K562 (cell line): ENCODE measurements at regions not wholly inside any gene's neighbourhood (a gene's known extent, or its start where the extent isn't known, plus 50 kb on each side); places are given as distances from the start of the nearest gene placed in this dataset.
A peak's percentile ranks its signal among the peaks of the same experiment; 100 is the strongest.

Experiments
- ATAC-seq: fragments of 200-7000 bp; cut with Tn5 transposase; 3 replicates; pipeline ENCODE4 v1.9.1; 2020; ENCODE audit warnings: moderate library complexity
- BruUV-seq: library from RNA; stranded (reverse); fragments of 400-500 nt; replicated peaks from 2 replicates; lab custom pipeline; 2021; lab: Mats Ljungman, UMichigan
- CTCF ChIA-PET: fragments of 300-600 bp; formaldehyde crosslinking; extraction: SDS; loops from one replicate; lab custom pipeline; 2021; ENCODE audit warnings: low intra/inter-chr PET ratio; lab: Yijun Ruan, JAX
- POLR2A ChIA-PET: fragments of 300-600, 350-650 bp; sonication (Branson Sonifier 250); formaldehyde crosslinking; extraction: SDS; loops from one replicate; lab custom pipeline; 2021; ENCODE audit warnings: antibody characterized with exemption, inconsistent platforms; lab: Yijun Ruan, JAX
- DNase-seq, 4 experiments: peaks; one replicate each; pipeline versions ENCODE4 v3.0.0 to v3.0.0-alpha.2; 2011 to 2018; ENCODE audit warnings: low spot score in 3 of 4, mixed read lengths in 3 of 4; ENCODE audit errors: extremely low read depth in 1 of 4
- FAIRE-seq: peaks from 2 replicates; lab custom pipeline; 2011; peaks lifted over from hg19 to GRCh38; lab: Jason Lieb, UNC
- H2AFZ ChIP-seq: 2 replicates; pipeline ENCODE4 v1.6.0; 2011; ENCODE audit warnings: low read depth, low read length, control low read depth, inconsistent platforms
- H3K27ac ChIP-seq: fragments of 200-600 bp; 3 replicates; pipeline ENCODE4 v1.8.0; 2011; ENCODE audit warnings: low read depth, mild to moderate bottlenecking, control low read depth, inconsistent platforms, low read length, moderate library complexity, mixed read lengths; ENCODE audit errors: extremely low read depth
- H3K27me3 ChIP-seq, 2 experiments: fragments of 300-600 bp in 1 of 2; 2 replicates in 1 of 2; 3 replicates in 1 of 2; pipeline versions ENCODE4 v1.6.0 to v1.8.0; 2011; ENCODE audit warnings: inconsistent platforms in 2 of 2, low read length in 2 of 2, mild to moderate bottlenecking in 1 of 2, mixed read lengths in 1 of 2, moderate library complexity in 1 of 2; ENCODE audit not compliant: control insufficient read depth in 2 of 2, insufficient read depth in 2 of 2
- H3K36me3 ChIP-seq: fragments of 300-600 bp; 3 replicates; pipeline ENCODE4 v1.8.0; 2011; ENCODE audit warnings: mild to moderate bottlenecking, low read length, inconsistent platforms; ENCODE audit not compliant: control insufficient read depth, insufficient read depth
- H3K4me1 ChIP-seq, 2 experiments: fragments of 200-600 bp in 1 of 2; replicated peaks in 1 of 2; 2 replicates in 1 of 2; 3 replicates in 1 of 2; pipeline versions ENCODE4 v1.5.1 to v1.8.0; 2011; ENCODE audit warnings: inconsistent platforms in 2 of 2, low read length in 2 of 2, mild to moderate bottlenecking in 1 of 2, mixed read lengths in 1 of 2, moderate library complexity in 1 of 2; ENCODE audit not compliant: control insufficient read depth in 2 of 2, insufficient read depth in 2 of 2
- H3K4me2 ChIP-seq: 2 replicates; pipeline ENCODE4 v1.6.1; 2011; ENCODE audit warnings: low read length, control low read depth, inconsistent platforms, mixed read lengths; ENCODE audit not compliant: insufficient read depth
- H3K4me3 ChIP-seq: fragments of 200-600 bp; sonication (generic), shearing (Covaris generic); 2 replicates; pipeline ENCODE4 v1.5.1; 2016; ENCODE audit warnings: control low read depth, inconsistent platforms
- H3K79me2 ChIP-seq: fragments of 200-600 bp; 3 replicates; pipeline ENCODE4 v1.8.0; 2011; ENCODE audit warnings: low read length, inconsistent platforms; ENCODE audit not compliant: control insufficient read depth, insufficient read depth
- H3K9ac ChIP-seq, 2 experiments: 2 replicates each; pipeline versions ENCODE4 v1.6.0 to v1.6.1; 2011; ENCODE audit warnings: low read depth in 2 of 2, low read length in 2 of 2, control low read depth in 1 of 2, inconsistent platforms in 1 of 2, mild to moderate bottlenecking in 1 of 2, mixed read lengths in 1 of 2; ENCODE audit not compliant: insufficient read depth in 1 of 2
- H3K9me1 ChIP-seq: one replicate; pipeline ENCODE4 v1.6.0; 2011; ENCODE audit warnings: inconsistent platforms, mild to moderate bottlenecking, low read length, moderate library complexity; ENCODE audit not compliant: control insufficient read depth, insufficient read depth
- H3K9me3 ChIP-seq: replicated peaks from 2 replicates; pipeline ENCODE4 v1.5.1; 2011; ENCODE audit warnings: low read depth, low read length, inconsistent platforms; ENCODE audit not compliant: control insufficient read depth, insufficient read depth
- H4K20me1 ChIP-seq: replicated peaks from 2 replicates; pipeline ENCODE4 v1.6.1; 2011; ENCODE audit warnings: low read length, inconsistent platforms, mixed read lengths; ENCODE audit not compliant: control insufficient read depth, insufficient read depth
- CBFA2T3 ChIP-seq: fragments of 450-650 bp; IDR thresholded peaks from 2 replicates; pipeline ENCODE4 v1.6.1; 2017
- CTCF ChIP-seq, 3 experiments: IDR thresholded peaks in 2 of 3; conservative IDR thresholded peaks in 1 of 3; 2 replicates each; pipeline ENCODE4 v1.5.1; 2011 to 2012; ENCODE audit warnings: low read length in 3 of 3, mild to moderate bottlenecking in 3 of 3, control low read depth in 2 of 3, improper control_type of control experiment in 1 of 3, inconsistent platforms in 1 of 3, low read depth in 1 of 3, mixed read lengths in 1 of 3, moderate library complexity in 1 of 3; ENCODE audit not compliant: insufficient read depth in 2 of 3
- HNRNPLL ChIP-seq: fragments of 200-400 bp; formaldehyde crosslinking; IDR thresholded peaks from 2 replicates; pipeline ENCODE4 v1.6.1; 2017; ENCODE audit warnings: low read length, low read depth, mild to moderate bottlenecking; ENCODE audit not compliant: poor library complexity, severe bottlenecking
- MAFF ChIP-seq: IDR thresholded peaks from 2 replicates; pipeline ENCODE4 v1.6.1; 2012; ENCODE audit warnings: low read length, improper control_type of control experiment
- MBD1 ChIP-seq: fragments of 250-450 bp; sonication (Bioruptor Pico); IDR thresholded peaks from 2 replicates; pipeline ENCODE4 v1.8.0; 2022; ENCODE audit warnings: inconsistent platforms
- PCBP2 ChIP-seq: fragments of 200-400 bp; formaldehyde crosslinking; IDR thresholded peaks from 2 replicates; pipeline ENCODE4 v1.6.1; 2018; ENCODE audit warnings: low read length, low read depth, mild to moderate bottlenecking, moderate library complexity; ENCODE audit not compliant: poor library complexity, severe bottlenecking
- RAD21 ChIP-seq, 2 experiments: fragments of 250-450 bp in 1 of 2; fragments of 450-650 bp in 1 of 2; sonication (Bioruptor Pico) in 1 of 2; formaldehyde crosslinking in 1 of 2; IDR thresholded peaks in 1 of 2; conservative IDR thresholded peaks in 1 of 2; 2 replicates each; pipeline versions ENCODE4 v1.4.0 to v1.8.0; 2020 to 2022; ENCODE audit warnings: mild to moderate bottlenecking in 2 of 2, moderate library complexity in 1 of 2
- SMARCE1 ChIP-seq: fragments of 450-650 bp; IDR thresholded peaks from 2 replicates; pipeline ENCODE4 v1.7.1; 2016; ENCODE audit warnings: mild to moderate bottlenecking
- SNIP1 ChIP-seq: fragments of 450-650 bp; IDR thresholded peaks from 2 replicates; pipeline ENCODE4 v1.7.1; 2017; ENCODE audit warnings: low read depth, mild to moderate bottlenecking
- THAP12 ChIP-seq: fragments of 250-450 bp; sonication (Bioruptor Pico); IDR thresholded peaks from 2 replicates; pipeline ENCODE4 v1.9.0; 2021; ENCODE audit warnings: mild to moderate bottlenecking, inconsistent platforms
- XRCC5 ChIP-seq: fragments of 200-400 bp; formaldehyde crosslinking; IDR thresholded peaks from 2 replicates; pipeline ENCODE4 v1.6.1; 2017; ENCODE audit warnings: low read depth, mild to moderate bottlenecking, low read length
- ZBTB17 ChIP-seq: fragments of 450-650 bp; formaldehyde crosslinking; IDR thresholded peaks from 2 replicates; pipeline ENCODE4 v1.4.0; 2020; ENCODE audit warnings: mild to moderate bottlenecking
- ZFP36 ChIP-seq: fragments of 150-350 bp; IDR thresholded peaks from 2 replicates; pipeline ENCODE4 v1.6.1; 2018; ENCODE audit warnings: low read length, low read depth; ENCODE audit not compliant: partially characterized antibody
- ZNF274 ChIP-seq: IDR thresholded peaks from 2 replicates; pipeline ENCODE4 v1.6.1; 2011; ENCODE audit warnings: low read depth, mild to moderate bottlenecking, low read length, moderate library complexity, borderline replicate concordance
- ZNF75A ChIP-seq: fragments of 450-650 bp; formaldehyde crosslinking; IDR thresholded peaks from 2 replicates; pipeline ENCODE4 v1.4.0; 2020; ENCODE audit warnings: mild to moderate bottlenecking
- WGBS: fragments of 100-300 bp; shearing (Covaris generic); methylation state at CpG from one replicate; pipeline ENCODE4 v1.1.6; 2016; ENCODE audit warnings: low coverage, mixed read lengths; ENCODE audit not compliant: insufficient coverage; ENCODE audit errors: missing lambda C conversion rate; 5-methylcytosine and 5-hydroxymethylcytosine counted together
- in situ Hi-C: fragments of 300-500 bp; cut with MboI; formaldehyde crosslinking; loops from 4 replicates; pipeline ENCODE4 v1.15.0; 2018; ENCODE audit warnings: inconsistent platforms, mixed read lengths
- intact Hi-C: fragments of 100-400 bp; cut with micrococcal nuclease; formaldehyde crosslinking; loops from 2 replicates; pipeline ENCODE4 v1.14.2; 2022
- TF ChIP-seq, protein P1 (sequence below): sonication (generic); formaldehyde crosslinking; IDR thresholded peaks from 2 replicates; pipeline ENCODE4 v1.8.0; 2022; ENCODE audit warnings: missing genetic modification reagents, mild to moderate bottlenecking, moderate library complexity, borderline replicate concordance

DNA sequence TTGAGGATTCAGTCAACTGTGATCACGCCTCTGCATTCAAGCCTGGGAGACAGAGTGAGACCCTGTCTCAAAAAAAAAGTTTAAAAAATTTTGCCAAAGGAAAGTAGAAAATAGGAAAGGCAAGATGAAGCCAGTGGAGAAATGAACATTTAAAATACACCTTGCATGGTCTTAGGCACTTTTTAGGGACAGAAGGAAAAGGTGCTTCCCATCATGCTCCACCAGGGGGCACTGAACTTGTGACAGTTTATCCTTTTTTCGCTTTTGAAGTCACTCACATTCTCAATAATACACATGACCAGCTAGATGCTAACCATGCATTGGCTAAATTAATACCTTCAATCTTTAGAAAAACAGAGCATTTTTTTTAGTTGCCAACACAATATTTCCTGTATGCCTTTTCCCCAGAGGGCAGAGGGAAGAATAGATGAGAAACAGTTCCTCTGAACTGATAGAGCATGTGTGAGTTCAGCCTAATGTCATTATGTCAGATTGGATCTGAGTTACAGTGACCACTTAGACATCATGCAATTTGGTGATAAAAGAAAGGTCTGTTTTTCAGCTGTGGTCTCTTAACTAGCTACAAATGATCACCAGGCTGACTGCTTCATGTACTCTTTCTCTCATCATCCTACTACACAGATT, 221.8 kb upstream of the SSTR1 start:
- Histone ChIP-seq H3K4me2 (no peak overlapping the region), H3K4me3 (no peak overlapping the region), H4K20me1 (no peaks in the 10 kb centered on the region), H3K27ac (no peak overlapping the region), H3K79me2 (no peaks in the 10 kb centered on the region), H3K9ac (no peak overlapping the region), H3K4me1 (no peaks in the 10 kb centered on the region), H3K9me3 (no peaks in the 10 kb centered on the region; the same call in 1 of the 2 replicates), H2AFZ (no peak overlapping the region), H3K9me1 (no peaks in the 10 kb centered on the region), H3K27me3 (no peaks in the 10 kb centered on the region), H3K36me3 (no peaks in the 10 kb centered on the region)
- BruUV-seq, result no TSS peak
- CTCF ChIA-PET, result no interaction called here
- intact Hi-C loops, result no loop called here
- POLR2A ChIA-PET, result no interaction called here
- no peak for ATAC-seq
- no peak for FAIRE-seq
- DNase-seq, result peak in 3 of 4 experiments; percentile 5 to 18 (median 7)
- 0% methylated on average over 1 of the region's 2 CpGs for WGBS
- in situ Hi-C loops, result no loop called here
- no peak for TF ChIP-seq ZBTB17
- no peak for TF ChIP-seq XRCC5
- no peak for TF ChIP-seq SNIP1
- no peak for TF ChIP-seq ZNF274
- TF ChIP-seq MBD1, result no peak
- no peak for TF ChIP-seq HNRNPLL
- TF ChIP-seq MAFF, result no peak
- TF ChIP-seq SMARCE1, result no peak
- no peak for TF ChIP-seq PCBP2
- no peak for TF ChIP-seq ZFP36
- TF ChIP-seq CTCF (IDR thresholded peaks at IDR 0.05 in 2 of 3, conservative IDR thresholded peaks at IDR 0.05 in 1 of 3; ENCODE audit: insufficient read depth in 2 of 3, low read depth in 1 of 3, low read length in 3 of 3), result peak in 2 of 3 experiments; percentile 31 to 35; a peak in 1 of 6 replicates
- no peak for TF ChIP-seq CBFA2T3
- TF ChIP-seq RAD21 (CRISPR knock-in tag; conservative IDR thresholded peaks at IDR 0.05 in 1 of 2, IDR thresholded peaks at IDR 0.05 in 1 of 2), result peak in 1 of 2 experiments; percentile 18; a peak in 1 of 4 replicates
- TF ChIP-seq THAP12 (CRISPR knock-in tag), result no peak
- TF ChIP-seq, protein P1, sequence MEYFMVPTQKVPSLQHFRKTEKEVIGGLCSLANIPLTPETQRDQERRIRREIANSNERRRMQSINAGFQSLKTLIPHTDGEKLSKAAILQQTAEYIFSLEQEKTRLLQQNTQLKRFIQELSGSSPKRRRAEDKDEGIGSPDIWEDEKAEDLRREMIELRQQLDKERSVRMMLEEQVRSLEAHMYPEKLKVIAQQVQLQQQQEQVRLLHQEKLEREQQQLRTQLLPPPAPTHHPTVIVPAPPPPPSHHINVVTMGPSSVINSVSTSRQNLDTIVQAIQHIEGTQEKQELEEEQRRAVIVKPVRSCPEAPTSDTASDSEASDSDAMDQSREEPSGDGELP (CRISPR knock-in tag), result no peak
- no peak for TF ChIP-seq ZNF75A
